Mucosa of descending colon (tissue), 3 donors: ENCODE measurements at regions not wholly inside any gene's neighbourhood (a gene's known extent, or its start where the extent isn't known, plus 50 kb on each side); places are given as distances from the start of the nearest gene placed in this dataset.

ENCODE experiments used
- ATAC-seq: fragments of 200-7000 bp; cut with Tn5 transposase; one replicate; pipeline ENCODE4 v1.9.1; 2020; ENCODE audit warnings: mild to moderate bottlenecking, moderate library complexity
- DNase-seq, 3 donors: peaks; one replicate each; pipeline ENCODE4 v3.0.0-alpha.2; 2020
- H3K36me3 ChIP-seq: fragments of 200-600 bp; one replicate; pipeline ENCODE4 v1.8.0; 2021; ENCODE audit warnings: low read depth, mild to moderate bottlenecking
- H3K4me1 ChIP-seq: fragments of 200-600 bp; one replicate; pipeline ENCODE4 v1.8.0; 2021; ENCODE audit warnings: low read depth, mild to moderate bottlenecking
- H3K4me3 ChIP-seq: fragments of 200-600 bp; one replicate; pipeline ENCODE4 v1.8.0; 2021; ENCODE audit warnings: mild to moderate bottlenecking
- H3K9me3 ChIP-seq: fragments of 200-600 bp; one replicate; pipeline ENCODE4 v1.8.0; 2021; ENCODE audit warnings: mild to moderate bottlenecking
- CTCF ChIP-seq: fragments of 200-600 bp; IDR thresholded peaks from one replicate; pipeline ENCODE4 v1.8.0; 2022; ENCODE audit warnings: antibody characterized with exemption, mild to moderate bottlenecking
- intact Hi-C, 2 donors: fragments of 100-400 bp; cut with DNase I in 1 of 2; cut with micrococcal nuclease in 1 of 2; formaldehyde crosslinking; loops; one replicate each; pipeline versions ENCODE4 v1.11.0 to v1.11.1; 2022; cut with DNase I, micrococcal nuclease
- donor health status: DM: no; HTN: no; CAD: no; lungs with moderate emphysema.
- donor health status: DM: no; HTN: no; CAD: no.
- donor health status: DM: no; HTN: yes; CAD: no.

DNA sequence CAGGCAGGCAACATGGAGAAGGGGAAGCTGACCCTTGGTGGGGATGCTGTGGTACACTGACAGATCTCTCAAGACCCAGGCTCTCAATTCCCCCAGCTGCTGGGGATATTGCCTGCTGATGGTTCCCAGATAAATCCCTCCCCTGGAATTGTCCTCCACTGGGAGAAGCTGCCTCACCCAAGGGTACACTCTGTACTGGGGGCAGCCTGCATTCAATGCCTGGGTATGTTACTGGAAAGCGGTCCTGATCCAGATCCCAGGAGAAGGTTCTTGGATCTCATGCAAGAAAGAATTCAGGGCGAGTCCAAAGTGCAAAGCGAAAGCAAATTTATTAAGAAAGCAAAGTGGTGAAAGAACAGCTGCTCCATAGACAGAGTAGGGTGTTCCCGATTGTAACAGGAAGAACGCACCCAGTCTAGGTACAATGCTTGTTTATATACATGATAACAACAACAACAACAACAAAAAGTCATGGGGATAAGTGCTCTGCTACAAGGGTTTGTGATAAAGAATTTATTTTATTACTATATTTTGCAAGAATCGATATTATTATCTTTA, 591.5 kb upstream of the ADAMTS9 start:
- DNase-seq, result no peak
- H3K4me3 ChIP-seq, result no peak overlapping the region
- intact Hi-C loops, result no loop called here
- no peaks in the 10 kb centered on the region for H3K9me3 ChIP-seq
- H3K36me3 ChIP-seq, result no peaks in the 10 kb centered on the region
- TF ChIP-seq CTCF, result no peak
- no peak for ATAC-seq
- no peaks in the 10 kb centered on the region for H3K4me1 ChIP-seq

- Histone ChIP-seq H3K4me1 (no peaks in the 10 kb centered on the region), H3K36me3 (no peaks in the 10 kb centered on the region), H3K9me3 (no peaks in the 10 kb centered on the region), H3K4me3 (no peak overlapping the region)
- ATAC-seq (no peak), DNase-seq (no peak)
- no peak for TF ChIP-seq CTCF
- intact Hi-C loops, result no loop called here
Observed at GRCh38 chr3:65277798-65278197, 590.0 kb upstream of the ADAMTS9 start.

- no peak overlapping the region for H3K4me3 ChIP-seq
- H3K4me1 ChIP-seq, result no peaks in the 10 kb centered on the region
- ATAC-seq (no peak), DNase-seq (no peak)
- H3K9me3 ChIP-seq, result no peaks in the 10 kb centered on the region
- TF ChIP-seq CTCF, result no peak
- intact Hi-C loops, result no loop called here
- no peaks in the 10 kb centered on the region for H3K36me3 ChIP-seq
Observed at GRCh38 chr3:65276551-65276950, 588.8 kb upstream of the ADAMTS9 start.

DNA sequence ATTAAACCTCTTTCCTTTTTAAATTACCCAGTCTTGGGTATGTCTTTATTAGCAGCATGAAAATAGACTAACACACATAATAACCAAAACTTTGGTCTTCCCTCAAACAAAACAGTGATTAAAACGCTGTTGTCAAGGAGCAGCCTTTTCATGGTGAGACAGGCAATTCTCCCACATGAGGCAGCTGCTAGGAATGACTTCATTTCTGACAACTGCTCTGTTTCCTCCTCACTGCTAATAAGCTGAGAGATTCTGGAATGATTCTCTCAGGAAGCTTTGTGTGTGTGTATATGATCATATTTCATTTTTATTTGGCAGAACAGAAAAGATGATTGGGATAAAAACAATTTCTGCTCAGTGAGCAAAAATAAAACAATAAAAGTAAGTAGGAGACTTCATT, 580.6 kb upstream of the ADAMTS9 start:
- no peaks in the 10 kb centered on the region for H3K4me1 ChIP-seq
- DNase-seq (no peak), ATAC-seq (no peak)
- H3K36me3 ChIP-seq, result no peaks in the 10 kb centered on the region
- H3K4me3 ChIP-seq, result no peak overlapping the region
- intact Hi-C loops, result no loop called here
- TF ChIP-seq CTCF, result no peak
- H3K9me3 ChIP-seq, result no peaks in the 10 kb centered on the region

- ATAC-seq (no peak), DNase-seq (no peak)
- Histone ChIP-seq H3K4me3 (no peak overlapping the region), H3K4me1 (no peaks in the 10 kb centered on the region), H3K9me3 (no peaks in the 10 kb centered on the region), H3K36me3 (no peaks in the 10 kb centered on the region)
- TF ChIP-seq CTCF, result no peak
- intact Hi-C loops, result no loop called here
Observed at GRCh38 chr3:65265942-65266590, 578.3 kb upstream of the ADAMTS9 start.

GRCh38 chr3:65265511-65265910, 577.7 kb upstream of the ADAMTS9 start:
- Histone ChIP-seq H3K4me1 (no peaks in the 10 kb centered on the region), H3K9me3 (no peaks in the 10 kb centered on the region), H3K4me3 (no peak overlapping the region), H3K36me3 (no peaks in the 10 kb centered on the region)
- ATAC-seq (no peak), DNase-seq (no peak)
- no peak for TF ChIP-seq CTCF
- intact Hi-C loops, result no loop called here
